ENCODE measurements at regions not wholly inside any gene's neighbourhood (a gene's known extent, or its start where the extent isn't known, plus 50 kb on each side); places are given as distances from the start of the nearest gene placed in this dataset.

DNA sequence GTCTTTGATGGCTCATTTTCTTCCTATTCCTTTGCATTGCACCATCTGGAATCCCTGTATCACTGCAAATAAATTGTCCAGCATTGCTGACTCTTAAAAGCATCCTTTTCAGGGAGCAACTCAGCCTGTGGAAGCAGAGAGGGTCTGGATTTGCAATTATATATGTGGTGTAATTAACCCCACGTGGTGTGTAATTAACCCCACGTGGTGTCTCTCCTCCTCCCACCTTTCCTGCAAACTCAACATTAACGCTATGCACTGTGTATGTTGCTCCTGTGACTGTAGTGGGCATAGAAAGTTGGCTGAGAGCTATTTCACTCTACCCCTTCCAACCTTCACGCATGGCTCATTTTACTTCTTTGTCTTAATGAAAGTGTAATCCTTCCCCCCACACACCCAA lies 689.0 kb upstream of the COBL start:
- H3K36me3 ChIP-seq (ENCODE audit: low read length) = no peaks in the 10 kb centered on the region
- H3K4me3 ChIP-seq (ENCODE audit: insufficient read depth, low read length, poor library complexity, severe bottlenecking) = no peak overlapping the region
- no peaks in the 10 kb centered on the region for H3K79me2 ChIP-seq (ENCODE audit: insufficient read depth, low read length)
- no peaks in the 10 kb centered on the region for H3K9me3 ChIP-seq (ENCODE audit: insufficient read depth, low read length)
- H2AFZ ChIP-seq (ENCODE audit: low read depth, low read length, severe bottlenecking) = no peak overlapping the region
- no peaks in the 10 kb centered on the region for H3K27me3 ChIP-seq (ENCODE audit: low read length)
- no peaks in the 10 kb centered on the region for H3K9me2 ChIP-seq (replicated peaks; ENCODE audit: insufficient read depth, low read length)
- no peak for TF ChIP-seq EZH2phosphoT487 (conservative IDR thresholded peaks at IDR 0.05; ENCODE audit: low read length)
- TF ChIP-seq, protein P1, sequence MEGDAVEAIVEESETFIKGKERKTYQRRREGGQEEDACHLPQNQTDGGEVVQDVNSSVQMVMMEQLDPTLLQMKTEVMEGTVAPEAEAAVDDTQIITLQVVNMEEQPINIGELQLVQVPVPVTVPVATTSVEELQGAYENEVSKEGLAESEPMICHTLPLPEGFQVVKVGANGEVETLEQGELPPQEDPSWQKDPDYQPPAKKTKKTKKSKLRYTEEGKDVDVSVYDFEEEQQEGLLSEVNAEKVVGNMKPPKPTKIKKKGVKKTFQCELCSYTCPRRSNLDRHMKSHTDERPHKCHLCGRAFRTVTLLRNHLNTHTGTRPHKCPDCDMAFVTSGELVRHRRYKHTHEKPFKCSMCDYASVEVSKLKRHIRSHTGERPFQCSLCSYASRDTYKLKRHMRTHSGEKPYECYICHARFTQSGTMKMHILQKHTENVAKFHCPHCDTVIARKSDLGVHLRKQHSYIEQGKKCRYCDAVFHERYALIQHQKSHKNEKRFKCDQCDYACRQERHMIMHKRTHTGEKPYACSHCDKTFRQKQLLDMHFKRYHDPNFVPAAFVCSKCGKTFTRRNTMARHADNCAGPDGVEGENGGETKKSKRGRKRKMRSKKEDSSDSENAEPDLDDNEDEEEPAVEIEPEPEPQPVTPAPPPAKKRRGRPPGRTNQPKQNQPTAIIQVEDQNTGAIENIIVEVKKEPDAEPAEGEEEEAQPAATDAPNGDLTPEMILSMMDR (IDR thresholded peaks at IDR 0.05; ENCODE audit: insufficient read depth, low read length, poor library complexity, severe bottlenecking) = no peak
- no peaks in the 10 kb centered on the region for H3F3A ChIP-seq (ENCODE audit: insufficient read depth)
- no peak overlapping the region for H3K27ac ChIP-seq (ENCODE audit: low read depth, low read length)
- H3K4me2 ChIP-seq (ENCODE audit: low read depth, low read length, poor library complexity, severe bottlenecking) = no peak overlapping the region
- H4K20me1 ChIP-seq (ENCODE audit: low read depth, low read length) = no peaks in the 10 kb centered on the region
- no peak overlapping the region for H3K9ac ChIP-seq (ENCODE audit: low read length)

DNA sequence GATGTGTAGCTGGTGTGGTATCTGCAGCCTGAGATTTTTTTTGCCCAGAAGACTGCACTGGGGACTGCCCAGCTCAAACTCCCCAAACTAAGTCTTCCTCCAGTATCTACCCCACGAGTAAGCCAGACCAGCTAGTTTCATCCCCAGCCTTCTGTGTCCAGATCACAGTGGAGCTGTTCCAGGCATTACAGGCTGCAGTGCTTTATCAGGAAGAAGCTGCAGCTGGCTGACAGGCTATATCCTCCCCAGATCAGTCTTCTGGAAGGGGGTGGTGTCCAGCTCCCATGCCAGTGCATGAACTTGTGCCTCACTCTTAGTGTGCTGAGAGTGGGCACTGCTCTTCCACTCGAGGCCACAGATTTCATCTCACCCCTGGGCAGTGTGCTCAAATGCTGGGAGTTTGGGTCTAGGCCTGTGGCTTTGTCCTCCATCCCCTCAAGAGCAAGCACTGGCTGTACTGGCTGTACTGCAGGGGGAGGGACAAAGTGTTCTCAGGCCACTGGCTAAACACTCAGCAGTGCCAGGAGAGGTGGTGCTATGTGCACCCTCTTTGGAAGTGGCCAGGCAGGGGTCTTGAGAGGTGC lies 679.1 kb upstream of the COBL start:
- Histone ChIP-seq H3K4me2 (ENCODE audit: low read depth, low read length, poor library complexity, severe bottlenecking) (no peak overlapping the region), H3K79me2 (ENCODE audit: insufficient read depth, low read length) (no peaks in the 10 kb centered on the region), H4K20me1 (ENCODE audit: low read depth, low read length) (no peaks in the 10 kb centered on the region), H2AFZ (ENCODE audit: low read depth, low read length, severe bottlenecking) (no peak overlapping the region), H3K36me3 (ENCODE audit: low read length) (no peaks in the 10 kb centered on the region), H3K27ac (ENCODE audit: low read depth, low read length) (no peak overlapping the region), H3F3A (ENCODE audit: insufficient read depth) (no peaks in the 10 kb centered on the region), H3K4me3 (ENCODE audit: insufficient read depth, low read length, poor library complexity, severe bottlenecking) (no peak overlapping the region), H3K27me3 (ENCODE audit: low read length) (no peaks in the 10 kb centered on the region), H3K9ac (ENCODE audit: low read length) (no peak overlapping the region), H3K9me3 (ENCODE audit: insufficient read depth, low read length) (0 out of 2 replicates have a peak, but pooled peaks cover 5% of the 10 kb centered on the region), H3K9me2 (replicated peaks; ENCODE audit: insufficient read depth, low read length) (no peaks in the 10 kb centered on the region)
- TF ChIP-seq EZH2phosphoT487 (conservative IDR thresholded peaks at IDR 0.05; ENCODE audit: low read length) = no peak
- TF ChIP-seq, protein P1 (IDR thresholded peaks at IDR 0.05; ENCODE audit: insufficient read depth, low read length, poor library complexity, severe bottlenecking) = no peak

DNA sequence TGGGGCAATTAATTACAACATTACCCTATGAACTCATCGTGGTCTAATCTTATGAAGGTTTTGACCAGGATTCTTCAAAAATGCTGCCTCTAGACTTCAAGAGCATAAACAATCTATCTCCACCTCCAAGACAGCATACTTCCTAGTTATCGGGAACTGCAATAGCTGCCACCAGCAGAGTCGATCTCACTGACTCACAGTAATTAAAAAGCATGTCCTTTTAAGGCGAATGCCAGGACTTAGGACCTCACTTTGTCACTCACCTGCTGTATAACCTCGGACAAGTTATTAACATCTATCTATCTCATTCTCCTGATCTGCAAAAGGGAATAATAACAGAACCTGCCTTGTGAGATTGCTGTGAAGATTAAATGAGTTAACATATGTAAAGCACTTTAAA lies 666.0 kb upstream of the COBL start:
- TF ChIP-seq, protein P1 (IDR thresholded peaks at IDR 0.05; ENCODE audit: insufficient read depth, low read length, poor library complexity, severe bottlenecking) = no peak
- TF ChIP-seq EZH2phosphoT487 (conservative IDR thresholded peaks at IDR 0.05; ENCODE audit: low read length) = no peak
- no peak overlapping the region for H3K9ac ChIP-seq (ENCODE audit: low read length)
- no peaks in the 10 kb centered on the region for H3K79me2 ChIP-seq (ENCODE audit: insufficient read depth, low read length)

More for the DNA sequence above, 666.0 kb upstream of the COBL start:
- Histone ChIP-seq H2AFZ (ENCODE audit: low read depth, low read length, severe bottlenecking) (no peak overlapping the region), H3F3A (ENCODE audit: insufficient read depth) (no peaks in the 10 kb centered on the region), H3K27ac (ENCODE audit: low read depth, low read length) (no peak overlapping the region), H3K9me2 (replicated peaks; ENCODE audit: insufficient read depth, low read length) (no peaks in the 10 kb centered on the region), H3K4me2 (ENCODE audit: low read depth, low read length, poor library complexity, severe bottlenecking) (no peak overlapping the region), H3K4me3 (ENCODE audit: insufficient read depth, low read length, poor library complexity, severe bottlenecking) (no peak overlapping the region), H3K27me3 (ENCODE audit: low read length) (no peaks in the 10 kb centered on the region; the same call in 1 of the 2 replicates), H4K20me1 (ENCODE audit: low read depth, low read length) (no peaks in the 10 kb centered on the region), H3K36me3 (ENCODE audit: low read length) (no peaks in the 10 kb centered on the region), H3K9me3 (ENCODE audit: insufficient read depth, low read length) (no peaks in the 10 kb centered on the region)
